Keratinocyte (primary cell): ENCODE measurements at regions not wholly inside any gene's neighbourhood (a gene's known extent, or its start where the extent isn't known, plus 50 kb on each side); places are given as distances from the start of the nearest gene placed in this dataset.

Source experiments
- DNase-seq: peaks from one replicate; pipeline ENCODE4 v3.0.0-alpha.2; 2011; ENCODE audit warnings: low read depth, missing footprints, low spot score
- FAIRE-seq: peaks from 2 replicates; lab custom pipeline; 2011; peaks lifted over from hg19 to GRCh38; lab: Jason Lieb, UNC
- H2AFZ ChIP-seq: 2 replicates; pipeline ENCODE4 v1.6.0; 2012; ENCODE audit warnings: low read length, control low read depth, inconsistent platforms; ENCODE audit not compliant: control insufficient read depth
- H3K27ac ChIP-seq: 2 replicates; pipeline ENCODE4 v1.5.1; 2011; ENCODE audit warnings: low read length; ENCODE audit not compliant: control insufficient read depth, insufficient read depth
- H3K27me3 ChIP-seq: 3 replicates; pipeline ENCODE4 v1.6.0; 2011; ENCODE audit warnings: low read length; ENCODE audit not compliant: control insufficient read depth, insufficient read depth; ENCODE audit errors: extremely low read depth
- H3K36me3 ChIP-seq, 2 experiments: 2 replicates in 1 of 2; 3 replicates in 1 of 2; pipeline ENCODE4 v1.5.1; 2011; ENCODE audit warnings: low read length in 2 of 2, mild to moderate bottlenecking in 1 of 2; ENCODE audit not compliant: control insufficient read depth in 2 of 2, insufficient read depth in 2 of 2; ENCODE audit errors: extremely low read depth in 1 of 2
- H3K4me1 ChIP-seq: 3 replicates; pipeline ENCODE4 v1.5.1; 2011; ENCODE audit warnings: low read length; ENCODE audit not compliant: control insufficient read depth, insufficient read depth; ENCODE audit errors: extremely low read depth
- H3K4me2 ChIP-seq: 3 replicates; pipeline ENCODE4 v1.6.0; 2011; ENCODE audit warnings: low read depth, low read length; ENCODE audit not compliant: control insufficient read depth, insufficient read depth; ENCODE audit errors: extremely low read depth
- H3K4me3 ChIP-seq, 3 experiments: fragments of 200-600 bp in 1 of 3; sonication (generic) in 1 of 3; 2 replicates in 2 of 3; 3 replicates in 1 of 3; pipeline ENCODE4 v1.5.1; 2011 to 2016; ENCODE audit warnings: low read length in 3 of 3, mild to moderate bottlenecking in 3 of 3, control low read depth in 2 of 3, inconsistent platforms in 1 of 3, low read depth in 1 of 3, mixed read lengths in 1 of 3, mixed run types in 1 of 3, moderate library complexity in 1 of 3; ENCODE audit not compliant: control insufficient read depth in 2 of 3, insufficient read depth in 2 of 3; ENCODE audit errors: extremely low read depth in 1 of 3
- H3K79me2 ChIP-seq: 2 replicates; pipeline ENCODE4 v1.6.0; 2012; ENCODE audit warnings: low read length; ENCODE audit not compliant: control insufficient read depth, insufficient read depth
- H3K9ac ChIP-seq: 3 replicates; pipeline ENCODE4 v1.6.0; 2011; ENCODE audit warnings: low read length; ENCODE audit not compliant: control insufficient read depth, insufficient read depth; ENCODE audit errors: extremely low read depth
- H3K9me1 ChIP-seq: 3 replicates; pipeline ENCODE4 v1.6.0; 2011; ENCODE audit warnings: low read length; ENCODE audit not compliant: control insufficient read depth, insufficient read depth; ENCODE audit errors: extremely low read depth
- H3K9me3 ChIP-seq: 2 replicates; pipeline ENCODE4 v1.5.1; 2012; ENCODE audit warnings: low read depth, low read length; ENCODE audit not compliant: control insufficient read depth
- H4K20me1 ChIP-seq: 3 replicates; pipeline ENCODE4 v1.6.0; 2011; ENCODE audit warnings: low read length; ENCODE audit not compliant: control insufficient read depth, insufficient read depth; ENCODE audit errors: extremely low read depth
- CTCF ChIP-seq, 3 experiments: IDR thresholded peaks in 1 of 3; conservative IDR thresholded peaks in 1 of 3; optimal IDR thresholded peaks in 1 of 3; 2 replicates in 2 of 3; 3 replicates in 1 of 3; pipeline versions ENCODE3 to v1.5.1; 2011; ENCODE audit warnings: low read length in 3 of 3, mild to moderate bottlenecking in 3 of 3, moderate library complexity in 2 of 3, control low read depth in 1 of 3, inconsistent platforms in 1 of 3; ENCODE audit not compliant: insufficient read depth in 2 of 3; ENCODE audit errors: extremely low read depth in 1 of 3
- EZH2 ChIP-seq: IDR thresholded peaks from one replicate; pipeline ENCODE4 v1.6.1; 2012; ENCODE audit warnings: inconsistent platforms, mild to moderate bottlenecking, low read length, moderate library complexity
- dilution Hi-C: fragments of 300-500 bp; cut with MboI; formaldehyde crosslinking; loops from one replicate; pipeline ENCODE4 v1.7.0; 2020; ENCODE audit warnings: low sequenced_read_pairs; ENCODE audit not compliant: extremely low pct_ligation_motif_present

- Histone ChIP-seq H3K36me3 (no peaks in the 10 kb centered on the region), H3K27me3 (peaks cover 6% of the 10 kb centered on the region), H3K9me1 (no peaks in the 10 kb centered on the region), H3K9me3 (no peaks in the 10 kb centered on the region), H3K4me3 (no peak overlapping the region), H3K4me2 (no peak overlapping the region), H3K79me2 (no peaks in the 10 kb centered on the region), H4K20me1 (no peaks in the 10 kb centered on the region), H2AFZ (no peak overlapping the region), H3K9ac (no peak overlapping the region), H3K27ac (no peak overlapping the region), H3K4me1 (no peaks in the 10 kb centered on the region)
- FAIRE-seq (no peak), DNase-seq (no peak)
- no peak for TF ChIP-seq CTCF (optimal IDR thresholded peaks at IDR 0.05 in 1 of 3, IDR thresholded peaks at IDR 0.05 in 1 of 3, conservative IDR thresholded peaks at IDR 0.05 in 1 of 3; ENCODE audit: extremely low read depth in 1 of 3, insufficient read depth in 2 of 3, low read length in 3 of 3)
- dilution Hi-C loops, result no loop called here
These were observed 107.7 kb downstream of the SMIM20 start for GRCh38 chr4:26021417-26022345.

GRCh38 chr4:26022346-26023202 lies 108.6 kb downstream of the SMIM20 start:
- H3K79me2 ChIP-seq, result no peaks in the 10 kb centered on the region
- no peaks in the 10 kb centered on the region for H3K9me1 ChIP-seq
- no peaks in the 10 kb centered on the region for H3K4me1 ChIP-seq
- TF ChIP-seq CTCF (optimal IDR thresholded peaks at IDR 0.05 in 1 of 3, IDR thresholded peaks at IDR 0.05 in 1 of 3, conservative IDR thresholded peaks at IDR 0.05 in 1 of 3; ENCODE audit: extremely low read depth in 1 of 3, insufficient read depth in 2 of 3, low read length in 3 of 3) (no peak), EZH2 (no peak)
- H3K4me3 ChIP-seq, result no peak overlapping the region
- no peaks in the 10 kb centered on the region for H3K36me3 ChIP-seq
- DNase-seq (no peak), FAIRE-seq (no peak)
- H3K9me3 ChIP-seq, result no peaks in the 10 kb centered on the region
- H3K9ac ChIP-seq, result no peak overlapping the region
- no peak overlapping the region for H3K27ac ChIP-seq
- H3K4me2 ChIP-seq, result no peak overlapping the region
- H4K20me1 ChIP-seq, result no peaks in the 10 kb centered on the region
- peaks cover 6% of the 10 kb centered on the region for H3K27me3 ChIP-seq
- dilution Hi-C loops, result no loop called here
- no peak overlapping the region for H2AFZ ChIP-seq
